Heart left ventricle (tissue), 13 donors: ENCODE measurements at regions not wholly inside any gene's neighbourhood (a gene's known extent, or its start where the extent isn't known, plus 50 kb on each side); places are given as distances from the start of the nearest gene placed in this dataset.

Experiments
- CTCF ChIP-seq, 12 donors: fragments of 200-600 bp; sonication (generic) in 4 of 12; IDR thresholded peaks; one replicate each; pipeline versions ENCODE4 v1.5.0 to v1.8.0; 2018 to 2022; ENCODE audit warnings: antibody characterized with exemption in 12 of 12, mild to moderate bottlenecking in 5 of 12
- POLR2A ChIP-seq, 2 donors: fragments of 450-650 bp; IDR thresholded peaks; one replicate each; pipeline ENCODE4 v1.6.1; 2017; ENCODE audit warnings: antibody characterized with exemption in 2 of 2, mild to moderate bottlenecking in 2 of 2, moderate library complexity in 2 of 2
- donor health status: ischemic (EF 13 %, LVEDD 7.1; RV severe dilation, severe dysfunction).
- donor health status: DM: no; HTN: yes; CAD: no.
- donor health status: DM: no; HTN: no; CAD: no.
- donor health status: ischemic (EF 25% LVEDD 6.9; RV normal size, moderate dysfunction).
- donor health status: ischemic (EF 25% LVEDD 5.7; RV mildly dilated, moderate dysfunction).
- donor health status: ischemic (EF 35%, LVEDD 5.7; RV mildly dilated, moderate dysfunction).
- donor health status: nonischemic (EF 11% LVEDD 7.7; RV severe dilation, severe dysfunction).
- donor health status: DM: yes; HTN: yes; CAD: no.
- donor health status: PGD.
- donor health status: ischemic (EF 29% LVEDD 5.4; RV normal size, mild dysfunction).
- donor health status: nonischemic (EF 23%, LVEDD 6.1; RV moderate dilation, normal function).

GRCh38 chr10:120077707-120078492, 185.4 kb downstream of the SEC23IP start:
- TF ChIP-seq CTCF (IDR thresholded peaks at IDR 0.05) = no peak
- TF ChIP-seq POLR2A (IDR thresholded peaks at IDR 0.05) = no peak
